ENCODE measurements at regions not wholly inside any gene's neighbourhood (a gene's known extent, or its start where the extent isn't known, plus 50 kb on each side); places are given as distances from the start of the nearest gene placed in this dataset.

DNA sequence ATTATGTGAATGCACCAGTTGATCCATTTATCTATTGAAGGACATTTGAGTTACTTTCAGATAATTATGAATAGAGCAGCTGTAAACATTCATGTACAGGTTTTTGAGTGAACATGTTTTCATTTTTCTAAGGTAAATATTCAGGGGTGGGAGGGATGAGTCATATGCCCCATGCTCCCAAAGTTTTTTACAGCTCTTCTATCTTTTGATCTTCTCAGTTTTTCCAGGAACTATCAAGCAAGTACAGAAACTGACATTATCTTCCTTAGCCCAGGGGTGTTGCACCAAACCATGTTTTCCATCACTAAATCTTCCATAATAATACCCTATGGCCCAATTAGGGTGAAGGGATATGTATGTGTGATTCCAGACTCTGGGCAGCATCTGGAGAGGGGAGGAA, 384.5 kb downstream of the EMP1 start:
- Mint-ChIP-seq H3K36me3 (no peaks in the 10 kb centered on the region), H3K4me1 (ENCODE audit: low read depth) (no peaks in the 10 kb centered on the region), H3K27me3 (no peaks in the 10 kb centered on the region), H3K9me3 (no peaks in the 10 kb centered on the region), H3K27ac (no peak overlapping the region), H3K4me3 (no peak overlapping the region)
- intact Hi-C loops (cut with micrococcal nuclease) = no loop called here
- POLR2A ChIA-PET = no interaction called here
- CTCF ChIA-PET = no interaction called here
- no peak for DNase-seq

DNA sequence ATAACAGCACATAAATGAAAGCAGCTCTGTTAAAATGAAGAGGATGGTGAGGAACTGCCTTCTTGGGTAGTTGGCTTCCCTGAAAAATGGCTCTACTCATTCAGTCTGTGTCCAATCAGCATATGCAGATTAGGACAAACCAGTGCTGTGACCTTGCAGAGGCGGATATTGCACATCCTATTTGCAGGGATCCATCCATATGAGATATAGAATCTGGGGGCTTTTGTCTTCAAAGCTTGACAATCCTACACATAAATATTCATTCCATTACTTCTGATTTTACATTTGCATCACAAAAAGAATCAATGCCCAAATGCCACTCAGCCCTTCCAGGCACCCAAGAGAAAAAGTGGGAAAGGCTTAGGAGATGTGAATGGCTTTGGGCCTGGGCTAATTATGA, 383.7 kb downstream of the EMP1 start:
- Mint-ChIP-seq H3K27ac (no peak overlapping the region), H3K27me3 (no peaks in the 10 kb centered on the region), H3K4me1 (ENCODE audit: low read depth) (no peaks in the 10 kb centered on the region), H3K36me3 (no peaks in the 10 kb centered on the region), H3K9me3 (no peaks in the 10 kb centered on the region), H3K4me3 (no peak overlapping the region)
- CTCF ChIA-PET = interaction anchor here (0.9 kb wide), 1 partner anchor 325 kb away, joined by 3 read pairs; no protein-coding TSS in a partner anchor
- no peak for DNase-seq
- intact Hi-C loops (cut with micrococcal nuclease) = no loop called here
- POLR2A ChIA-PET = no interaction called here

DNA sequence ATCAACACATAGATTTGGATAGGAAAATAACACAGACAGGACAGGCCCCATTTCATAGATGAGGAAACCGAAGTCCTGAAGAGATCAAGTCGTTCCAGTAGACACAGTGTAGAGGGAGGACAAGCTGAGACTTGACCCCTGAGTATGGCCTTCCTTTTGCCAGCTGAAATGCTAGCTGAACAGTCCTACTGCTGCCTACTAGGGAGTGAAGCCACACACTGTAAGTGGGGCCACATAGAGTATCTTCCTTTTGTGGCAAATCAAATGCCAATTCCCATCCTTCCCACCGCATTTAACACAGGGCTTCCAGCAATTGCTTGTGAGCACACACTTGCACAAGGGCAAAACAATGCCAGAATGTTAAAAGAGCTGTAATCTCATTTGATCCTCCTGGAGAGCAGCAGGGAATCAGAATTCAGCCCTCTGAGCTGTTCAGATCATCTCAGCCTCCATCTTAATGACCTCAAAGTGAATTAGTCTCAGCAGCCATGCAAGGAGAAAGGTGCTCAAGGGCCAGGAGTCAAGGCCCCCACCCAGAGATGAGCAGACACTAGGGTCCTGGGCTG, 380.5 kb downstream of the EMP1 start:
- Mint-ChIP-seq H3K27me3 (no peaks in the 10 kb centered on the region), H3K4me3 (no peak overlapping the region), H3K4me1 (ENCODE audit: low read depth) (no peaks in the 10 kb centered on the region), H3K36me3 (no peaks in the 10 kb centered on the region), H3K27ac (no peak overlapping the region), H3K9me3 (no peaks in the 10 kb centered on the region)
- DNase-seq = no peak
- intact Hi-C loops (cut with micrococcal nuclease) = no loop called here
- POLR2A ChIA-PET = no interaction called here
- CTCF ChIA-PET = no interaction called here

DNA sequence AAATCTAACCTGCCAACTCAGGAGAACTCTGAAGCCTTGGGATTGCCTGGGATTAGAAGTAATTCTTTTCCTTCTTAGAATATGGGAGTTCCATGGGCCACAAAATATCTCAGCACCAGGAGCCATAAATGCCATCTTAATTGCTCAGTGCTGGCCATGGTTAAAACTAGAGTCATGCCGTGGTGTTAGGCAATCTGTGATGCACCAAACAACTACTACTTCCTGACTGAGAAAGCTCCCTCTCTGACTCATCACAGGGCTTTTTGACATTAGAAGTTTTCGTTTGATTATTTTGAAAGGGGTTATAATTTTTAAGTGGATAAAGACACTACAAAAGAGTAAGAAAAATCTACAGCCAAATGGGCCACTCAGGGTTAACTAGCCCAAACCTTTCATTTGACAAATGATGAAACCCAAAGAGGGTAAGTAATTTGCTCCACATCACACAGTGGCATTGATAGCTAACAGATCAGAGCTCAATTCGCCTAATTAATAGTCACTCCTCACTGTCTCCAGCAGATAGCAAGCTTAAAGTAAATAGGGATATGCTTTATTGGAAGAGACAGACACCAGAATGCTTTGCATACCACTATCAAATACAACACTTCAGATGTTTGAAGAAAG, 377.3 kb downstream of the EMP1 start:
- Mint-ChIP-seq H3K4me1 (ENCODE audit: low read depth) (no peaks in the 10 kb centered on the region), H3K27ac (no peak overlapping the region), H3K4me3 (no peak overlapping the region), H3K9me3 (no peaks in the 10 kb centered on the region), H3K36me3 (no peaks in the 10 kb centered on the region), H3K27me3 (no peaks in the 10 kb centered on the region)
- no peak for DNase-seq
- POLR2A ChIA-PET = no interaction called here
- intact Hi-C loops (cut with micrococcal nuclease) = no loop called here
- CTCF ChIA-PET = no interaction called here

DNA sequence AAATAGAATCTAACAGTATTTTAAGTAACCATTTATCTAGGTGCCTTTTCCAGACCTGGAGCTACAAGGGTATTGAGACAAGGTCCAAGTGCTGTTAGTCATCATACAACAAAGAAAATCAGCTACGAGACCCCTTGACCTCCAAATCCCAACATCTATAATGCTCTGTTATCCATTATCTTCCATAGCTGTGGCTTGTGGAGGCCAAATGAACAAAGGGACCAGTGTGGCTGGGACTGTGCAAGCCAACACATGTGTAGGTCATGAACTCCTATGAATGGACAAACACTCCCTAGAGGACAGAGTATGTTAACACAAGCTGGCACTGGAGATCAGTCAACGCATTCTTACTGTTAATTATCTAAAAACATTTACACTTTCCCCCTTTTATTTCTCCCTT, 374.5 kb downstream of the EMP1 start:
- ChIA-PET POLR2A (no interaction called here), CTCF (no interaction called here)
- Mint-ChIP-seq H3K27me3 (no peaks in the 10 kb centered on the region), H3K4me1 (ENCODE audit: low read depth) (no peaks in the 10 kb centered on the region), H3K36me3 (no peaks in the 10 kb centered on the region), H3K4me3 (no peak overlapping the region), H3K9me3 (no peaks in the 10 kb centered on the region), H3K27ac (no peak overlapping the region)
- intact Hi-C loops (cut with micrococcal nuclease) = no loop called here
- DNase-seq = no peak

DNA sequence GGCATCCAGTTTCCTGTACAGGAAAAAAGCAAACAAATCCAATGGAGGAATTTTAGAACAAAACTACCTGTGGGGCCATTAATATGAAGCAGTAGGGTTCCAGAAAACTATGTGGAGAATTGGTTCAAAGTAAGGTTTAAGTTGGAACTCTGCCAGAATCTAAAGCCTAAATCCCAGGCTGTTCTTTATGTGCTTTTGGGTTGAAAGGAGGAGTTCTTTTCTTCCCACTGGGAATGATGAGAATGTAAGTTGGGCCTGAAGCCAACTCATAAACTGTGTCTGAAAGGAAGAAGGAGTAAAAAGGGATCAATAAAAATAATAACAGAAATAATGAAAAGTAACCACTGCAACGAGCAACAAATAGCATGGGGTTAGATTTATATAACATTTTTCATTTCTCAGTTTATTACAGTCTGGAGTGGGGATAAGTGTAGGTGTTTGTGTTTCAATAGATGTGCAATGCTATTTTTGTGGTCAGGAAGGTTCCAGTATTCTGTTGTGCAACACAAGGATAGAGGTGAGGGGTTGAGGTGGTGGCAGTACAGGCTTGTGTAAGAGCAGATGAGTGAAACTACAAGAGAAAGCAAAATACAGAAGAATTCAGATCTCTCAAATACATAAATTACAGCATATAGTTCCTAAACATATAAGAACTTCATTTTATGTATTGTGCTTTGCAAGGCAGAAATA, 373.6 kb downstream of the EMP1 start:
- ChIA-PET POLR2A (no interaction called here), CTCF (no interaction called here)
- Mint-ChIP-seq H3K27me3 (no peaks in the 10 kb centered on the region), H3K4me1 (ENCODE audit: low read depth) (no peaks in the 10 kb centered on the region), H3K27ac (no peak overlapping the region), H3K9me3 (no peaks in the 10 kb centered on the region), H3K4me3 (no peak overlapping the region), H3K36me3 (no peaks in the 10 kb centered on the region)
- no peak for DNase-seq
- intact Hi-C loops (cut with micrococcal nuclease) = no loop called here

DNA sequence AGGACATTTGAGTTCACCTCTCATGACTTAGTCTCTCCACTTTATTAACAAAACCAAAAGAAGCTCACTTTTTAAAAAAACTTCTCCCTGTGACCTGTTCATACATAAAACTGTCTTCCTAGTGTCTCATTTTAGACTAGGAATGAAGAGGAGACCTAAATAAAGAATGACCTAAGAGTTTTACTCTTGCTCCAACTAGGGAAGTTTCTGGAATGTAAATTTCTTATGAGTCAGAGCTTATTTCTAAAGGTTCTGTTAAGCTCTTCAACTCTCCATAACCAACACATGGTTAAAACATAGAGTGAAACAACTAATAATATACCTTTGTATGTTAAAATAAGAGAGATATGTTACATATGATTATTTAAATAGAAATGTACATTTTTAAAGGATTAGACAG, 369.8 kb downstream of the EMP1 start:
- POLR2A ChIA-PET = no interaction called here
- H3K27ac Mint-ChIP-seq = no peak overlapping the region
- DNase-seq = no peak
- H3K4me3 Mint-ChIP-seq = no peak overlapping the region
- H3K36me3 Mint-ChIP-seq = no peaks in the 10 kb centered on the region
- no peaks in the 10 kb centered on the region for H3K4me1 Mint-ChIP-seq (ENCODE audit: low read depth)
- CTCF ChIA-PET = no interaction called here
- peaks cover 7% of the 10 kb centered on the region for H3K9me3 Mint-ChIP-seq
- intact Hi-C loops (cut with micrococcal nuclease) = no loop called here
- no peaks in the 10 kb centered on the region for H3K27me3 Mint-ChIP-seq

DNA sequence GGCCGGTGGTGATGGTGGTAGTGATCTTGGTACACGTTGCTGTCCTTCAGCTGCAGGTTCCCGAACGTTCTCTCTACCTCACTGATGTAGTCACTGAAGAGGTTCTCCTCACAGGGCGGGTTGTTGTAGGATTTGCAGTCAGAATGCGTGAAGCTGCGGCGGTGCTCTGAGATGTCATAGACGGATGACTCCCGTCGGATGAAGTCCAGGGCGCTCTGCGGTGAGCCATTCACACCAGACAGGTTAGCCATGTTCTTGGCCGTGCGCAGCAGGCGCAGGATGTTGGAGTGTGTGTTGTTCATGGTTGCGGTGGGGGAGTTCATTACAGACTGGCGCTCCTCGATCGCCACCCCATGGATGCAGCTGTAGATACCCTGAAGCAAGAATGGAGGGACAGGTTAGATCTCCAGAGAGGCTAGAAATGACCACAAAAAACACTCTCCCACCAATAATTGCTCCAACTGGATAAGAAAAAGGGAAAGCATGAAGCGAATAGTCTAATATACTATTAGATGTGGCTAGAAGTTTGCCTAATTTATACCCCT, 367.8 kb downstream of the EMP1 start:
- no peaks in the 10 kb centered on the region for H3K36me3 Mint-ChIP-seq
- intact Hi-C loops (cut with micrococcal nuclease) = no loop called here
- no peaks in the 10 kb centered on the region for H3K4me1 Mint-ChIP-seq (ENCODE audit: low read depth)
- no peak overlapping the region for H3K27ac Mint-ChIP-seq
- ChIA-PET POLR2A (no interaction called here), CTCF (no interaction called here)
- DNase-seq = no peak
- no peak overlapping the region for H3K4me3 Mint-ChIP-seq
- peaks cover 7% of the 10 kb centered on the region for H3K9me3 Mint-ChIP-seq
- H3K27me3 Mint-ChIP-seq = no peaks in the 10 kb centered on the region

DNA sequence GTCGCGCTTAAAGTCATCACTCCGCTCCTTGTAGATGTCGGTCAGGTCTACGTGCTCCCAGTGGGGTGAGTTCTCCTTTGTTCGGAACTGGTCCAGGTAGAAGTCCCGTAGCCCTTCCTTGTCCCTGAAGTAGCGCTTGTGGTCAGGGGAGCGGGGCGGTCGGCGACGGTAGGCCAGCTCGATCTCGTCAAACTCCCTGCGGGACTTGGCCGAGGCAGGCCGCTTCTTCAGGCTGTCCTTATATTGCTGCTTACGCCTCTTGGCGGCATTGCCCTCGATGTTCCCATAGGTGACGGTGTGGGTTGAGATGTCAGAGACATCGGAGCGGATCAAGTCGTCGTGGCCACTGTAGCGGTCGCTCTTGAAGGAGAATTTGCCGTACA, 367.2 kb downstream of the EMP1 start:
- ChIA-PET POLR2A (no interaction called here), CTCF (no interaction called here)
- no peaks in the 10 kb centered on the region for H3K4me1 Mint-ChIP-seq (ENCODE audit: low read depth)
- no peak for DNase-seq
- no peak overlapping the region for H3K27ac Mint-ChIP-seq
- no peaks in the 10 kb centered on the region for H3K36me3 Mint-ChIP-seq
- H3K27me3 Mint-ChIP-seq = no peaks in the 10 kb centered on the region
- H3K4me3 Mint-ChIP-seq = no peak overlapping the region
- peaks cover 7% of the 10 kb centered on the region for H3K9me3 Mint-ChIP-seq
- intact Hi-C loops (cut with micrococcal nuclease) = no loop called here

DNA sequence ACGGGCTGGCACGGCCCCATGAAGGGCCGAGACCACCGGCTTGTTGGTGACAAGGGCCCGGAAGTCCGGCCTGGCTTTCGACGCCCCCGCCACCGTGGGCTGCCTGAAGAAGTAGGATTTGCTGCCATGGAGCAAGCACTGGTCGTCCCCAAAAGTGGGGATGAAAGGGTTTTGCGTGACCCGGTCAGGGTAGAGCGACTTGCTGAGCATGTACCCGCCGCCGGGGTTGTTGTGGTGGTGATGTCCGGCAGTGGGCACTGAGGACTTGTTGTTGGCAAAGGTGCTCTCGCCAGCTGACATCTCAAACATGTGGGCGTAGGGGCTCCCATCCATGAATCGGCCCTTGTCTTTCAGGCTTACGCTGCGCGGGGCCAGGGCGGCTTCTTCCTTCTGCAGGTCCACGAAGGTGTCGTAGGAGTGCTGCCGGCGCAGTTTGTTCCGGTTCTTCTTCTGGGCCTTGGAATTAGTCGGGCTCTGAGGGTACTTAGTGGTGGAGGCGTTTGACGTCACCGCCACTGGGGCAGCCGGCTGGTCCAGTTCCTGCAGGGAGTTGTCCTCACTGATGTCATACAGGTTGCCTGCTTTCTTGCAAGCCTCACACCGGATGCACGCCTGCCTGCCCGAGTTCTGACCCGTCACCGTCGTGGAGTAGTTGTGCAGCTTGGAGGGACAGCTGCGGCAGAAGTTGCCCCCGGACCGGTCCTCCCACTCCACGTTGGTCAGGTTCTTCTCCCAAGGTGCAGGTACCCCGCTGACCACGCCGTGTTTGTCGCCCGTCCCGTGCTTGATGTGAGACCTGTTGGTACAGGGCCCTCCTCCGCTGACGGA, 366.6 kb downstream of the EMP1 start:
- CTCF ChIA-PET = no interaction called here
- intact Hi-C loops (cut with micrococcal nuclease) = no loop called here

DNA sequence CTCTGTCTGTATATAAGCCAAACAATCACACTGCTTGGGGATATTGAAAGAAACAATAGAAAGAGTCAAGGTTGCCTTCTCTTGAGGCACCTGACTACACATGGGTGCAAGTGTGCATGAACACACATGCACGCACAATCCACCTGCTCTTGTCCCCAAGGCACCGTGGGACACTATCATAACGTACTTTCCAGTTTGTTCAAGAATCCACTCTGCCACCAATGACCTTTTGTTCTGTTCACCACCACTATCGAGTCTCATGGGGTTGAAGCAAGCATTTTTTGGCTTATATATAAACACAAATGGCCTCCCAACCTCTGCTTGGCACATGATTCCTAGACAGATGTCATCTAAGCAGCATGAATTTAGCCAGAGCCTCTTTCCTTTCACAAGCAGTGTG, 365.4 kb downstream of the EMP1 start:
- Mint-ChIP-seq H3K9me3 (peaks cover 7% of the 10 kb centered on the region), H3K27ac (no peak overlapping the region), H3K27me3 (no peaks in the 10 kb centered on the region), H3K36me3 (no peaks in the 10 kb centered on the region), H3K4me1 (ENCODE audit: low read depth) (no peaks in the 10 kb centered on the region), H3K4me3 (no peak overlapping the region)
- no peak for DNase-seq
- POLR2A ChIA-PET = no interaction called here
- intact Hi-C loops (cut with micrococcal nuclease) = no loop called here
- CTCF ChIA-PET = no interaction called here

More for the DNA sequence above, 366.6 kb downstream of the EMP1 start:
- Mint-ChIP-seq H3K4me1 (ENCODE audit: low read depth) (no peaks in the 10 kb centered on the region), H3K27ac (no peak overlapping the region), H3K4me3 (no peak overlapping the region), H3K36me3 (no peaks in the 10 kb centered on the region), H3K9me3 (peaks cover 7% of the 10 kb centered on the region), H3K27me3 (no peaks in the 10 kb centered on the region)
- POLR2A ChIA-PET = no interaction called here
- DNase-seq = no peak

DNA sequence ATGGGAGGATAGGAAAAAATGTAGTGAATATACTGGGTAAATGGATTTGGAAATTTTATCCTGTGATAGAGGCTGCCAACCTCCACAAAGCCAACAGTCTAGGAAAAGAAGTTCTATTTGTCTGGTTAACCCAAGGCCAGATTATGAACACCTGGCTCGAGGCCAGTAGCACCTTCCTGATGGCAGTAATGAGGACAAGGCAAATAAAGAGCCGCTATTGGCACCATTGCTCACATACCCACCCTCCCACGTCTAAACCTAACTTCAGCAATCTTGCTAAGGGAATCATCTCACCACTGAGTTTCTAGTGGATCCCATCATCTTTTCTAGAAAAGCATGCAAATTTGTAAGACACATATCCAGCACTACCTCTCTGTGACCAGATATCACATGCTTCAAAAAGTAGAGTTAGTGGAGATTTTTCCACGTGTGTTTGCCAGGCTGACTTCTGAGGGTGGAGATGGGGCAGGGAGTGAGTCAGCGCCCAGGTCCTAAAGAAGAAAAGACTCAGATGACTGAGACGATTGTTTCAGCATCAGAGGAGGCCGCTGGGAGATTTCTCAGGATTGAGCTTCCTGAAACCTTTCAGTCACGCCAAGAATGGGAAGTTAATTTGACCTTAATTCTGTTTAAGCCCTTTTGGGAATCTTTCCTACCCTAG, 362.9 kb downstream of the EMP1 start:
- no peak for DNase-seq
- Mint-ChIP-seq H3K9me3 (peaks cover 6% of the 10 kb centered on the region), H3K27me3 (no peaks in the 10 kb centered on the region), H3K27ac (no peak overlapping the region), H3K36me3 (no peaks in the 10 kb centered on the region), H3K4me3 (no peak overlapping the region), H3K4me1 (ENCODE audit: low read depth) (no peaks in the 10 kb centered on the region)
- ChIA-PET CTCF (no interaction called here), POLR2A (no interaction called here)
- intact Hi-C loops (cut with micrococcal nuclease) = no loop called here

Measured in activated CD4-positive, alpha-beta memory T cell treated with anti-CD3 and anti-CD28 coated beads for 36 hours (primary cell).